T-helper 2 cell treated with Interferon-gamma antibody and Interleukin-4, amounts not matched to agents 100 ng/mL and 5 ng/mL, for 36 hours (primary cell): ENCODE measurements at regions not wholly inside any gene's neighbourhood (a gene's known extent, or its start where the extent isn't known, plus 50 kb on each side); places are given as distances from the start of the nearest gene placed in this dataset.

Source experiments
- intact Hi-C: fragments of 100-400 bp; cut with micrococcal nuclease; formaldehyde crosslinking; loops from one replicate; pipeline ENCODE4 v1.15.1; 2023

DNA sequence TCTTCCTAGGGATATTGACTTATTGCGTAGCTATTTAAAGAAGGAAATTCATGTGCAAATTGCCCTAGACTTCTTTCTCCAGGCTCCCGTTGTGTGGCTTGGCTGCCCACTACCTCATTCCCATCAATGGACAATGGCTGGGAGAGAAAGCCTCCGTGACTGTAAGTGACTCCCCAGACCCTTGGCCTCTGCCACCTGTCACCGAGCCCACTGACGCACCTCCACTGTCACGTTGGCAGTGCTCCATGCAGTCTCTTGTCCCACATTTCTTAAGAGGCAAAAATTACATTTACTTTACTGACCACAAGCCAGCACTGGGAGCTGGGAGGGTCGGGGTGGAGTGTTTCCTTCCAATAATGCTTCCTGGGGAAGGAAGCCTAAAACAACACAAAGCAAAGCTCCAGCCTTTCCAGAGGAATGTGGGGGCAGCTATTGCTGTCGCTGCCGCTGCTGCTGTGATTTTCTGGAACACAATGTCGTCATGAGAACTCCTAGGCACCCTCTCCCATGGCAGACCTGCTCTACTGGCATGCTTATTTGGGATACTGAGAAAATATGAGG is 89.7 kb upstream of the STEAP1B start:
- intact Hi-C loops = no loop called here

GRCh38 chr7:22588351-22588750 is 88.4 kb upstream of the STEAP1B start:
- intact Hi-C loops = no loop called here

DNA sequence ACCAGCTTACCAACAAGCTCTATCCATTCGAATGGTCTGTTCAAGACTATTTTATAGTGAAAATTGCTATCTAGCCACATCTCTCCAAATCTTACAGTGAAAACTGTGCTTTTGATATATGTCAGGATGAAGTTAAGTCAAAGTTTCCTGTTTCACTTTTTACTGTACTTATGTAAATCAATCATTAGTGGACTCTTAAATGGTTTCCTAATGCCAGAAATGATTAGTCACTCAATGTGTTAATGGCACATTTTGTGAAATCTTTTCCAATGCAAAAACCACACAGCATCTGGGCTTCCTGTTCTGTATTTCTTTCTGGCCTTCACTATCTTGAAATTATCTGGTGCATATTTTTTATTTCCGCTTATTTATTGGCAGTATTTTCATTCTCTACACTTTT is 87.3 kb upstream of the STEAP1B start:
- intact Hi-C loops = no loop called here

GRCh38 chr7:22586786-22587140 is 86.8 kb upstream of the STEAP1B start:
- intact Hi-C loops = no loop called here

- intact Hi-C loops = no loop called here
Measured at GRCh38 chr7:22586101-22586785, 86.3 kb upstream of the STEAP1B start.

DNA sequence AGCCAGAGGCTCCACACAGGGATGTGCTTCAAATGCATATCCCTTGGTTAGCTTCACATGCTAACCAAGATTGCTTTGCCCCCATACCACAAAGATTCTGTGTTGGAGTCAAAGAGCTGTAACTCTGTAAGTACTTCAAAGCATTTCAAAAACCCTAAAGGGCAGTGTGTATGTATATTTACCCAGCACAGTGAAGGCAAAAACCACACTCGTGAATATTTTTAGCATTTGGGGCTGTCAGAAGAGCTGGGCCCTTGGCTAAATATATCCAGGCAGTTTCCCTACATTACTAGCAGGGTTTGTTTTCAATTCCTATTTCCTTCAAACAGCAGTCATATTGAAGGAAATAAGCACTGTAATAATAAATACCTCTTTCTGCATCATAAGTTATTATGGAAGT is 84.2 kb upstream of the STEAP1B start:
- intact Hi-C loops = no loop called here

DNA sequence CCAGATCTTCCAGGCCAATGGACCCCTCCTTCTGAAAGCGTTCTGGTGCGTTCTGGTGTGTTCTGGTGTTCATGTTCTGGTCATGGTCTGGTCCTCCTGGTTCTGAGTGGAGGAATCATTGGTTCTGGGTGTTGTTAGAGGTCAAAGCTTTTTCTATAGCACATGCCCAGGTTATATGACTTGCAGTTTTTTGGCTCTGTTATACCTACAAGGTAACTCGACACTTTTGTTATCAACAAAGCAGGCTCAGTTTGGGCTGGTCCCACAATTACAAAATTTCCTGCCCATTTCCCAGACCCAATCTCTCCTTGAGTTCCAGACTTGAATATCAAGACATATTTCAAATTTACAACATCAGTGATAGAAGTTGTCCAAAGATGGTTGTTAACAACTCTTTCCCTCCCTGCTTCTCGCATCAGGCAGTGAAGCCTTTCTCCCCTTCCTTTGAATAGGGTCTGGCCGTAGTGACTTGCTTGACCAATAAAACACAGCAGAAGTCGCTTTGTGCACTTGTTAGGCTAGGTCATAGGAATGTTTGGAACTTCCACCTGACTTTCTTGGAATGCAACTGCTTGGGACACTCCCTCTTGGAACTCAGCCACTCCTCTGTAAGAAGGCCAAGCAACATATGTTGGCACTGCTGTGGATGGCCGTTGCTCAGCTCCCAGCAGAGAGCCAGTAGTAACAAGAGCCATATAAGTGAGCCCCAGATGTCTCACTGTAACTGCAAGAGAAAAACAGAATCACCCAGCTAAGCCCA is 83.1 kb upstream of the STEAP1B start:
- intact Hi-C loops = no loop called here

GRCh38 chr7:22581099-22581498 is 81.1 kb upstream of the STEAP1B start:
- intact Hi-C loops = no loop called here

GRCh38 chr7:22579961-22580360 is 80.0 kb upstream of the STEAP1B start:
- intact Hi-C loops = no loop called here

- intact Hi-C loops = no loop called here
Measured at GRCh38 chr7:22578007-22578733, 78.2 kb upstream of the STEAP1B start.

- intact Hi-C loops = no loop called here
Measured at GRCh38 chr7:22577470-22578001, 77.5 kb upstream of the STEAP1B start.

DNA sequence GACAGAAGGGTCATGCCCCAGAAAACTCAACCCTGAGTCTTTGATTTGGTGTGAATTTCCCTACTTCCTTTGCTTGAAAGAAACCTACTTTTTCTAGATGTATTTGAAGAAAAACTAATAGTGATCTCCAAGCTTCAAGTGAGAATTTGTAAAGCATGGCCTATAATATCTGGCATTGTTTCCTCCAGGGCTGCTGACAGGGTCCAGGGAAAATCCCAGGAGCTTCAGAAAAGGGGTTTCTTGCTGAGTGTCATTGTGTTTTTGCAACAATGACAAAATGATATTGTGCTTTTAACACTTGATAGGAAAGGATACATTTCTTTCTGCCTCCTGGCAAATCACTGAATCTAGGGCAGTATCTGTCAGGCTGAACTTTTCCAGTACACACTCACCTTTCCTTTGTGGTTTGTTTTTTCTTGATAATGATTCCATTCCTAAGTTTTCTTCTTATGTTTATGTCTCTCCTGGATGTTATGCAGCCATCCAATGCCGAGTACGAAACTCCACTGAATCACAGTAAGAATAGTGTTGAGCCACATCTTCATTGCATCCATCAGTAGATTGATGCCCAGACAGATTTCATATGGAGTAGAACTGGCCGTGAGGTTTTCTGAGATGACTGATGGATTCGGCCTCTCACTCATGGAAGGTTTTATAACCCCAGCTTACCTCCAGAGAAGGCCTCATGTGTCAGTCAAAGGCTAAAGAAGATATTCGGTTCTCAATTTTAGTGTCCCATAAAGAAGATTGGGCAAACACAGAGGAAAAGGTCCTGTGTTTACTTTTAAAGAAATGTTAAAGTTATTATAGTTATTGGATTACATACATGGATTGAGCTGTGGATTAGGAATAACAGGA is 76.9 kb upstream of the STEAP1B start:
- intact Hi-C loops = no loop called here

DNA sequence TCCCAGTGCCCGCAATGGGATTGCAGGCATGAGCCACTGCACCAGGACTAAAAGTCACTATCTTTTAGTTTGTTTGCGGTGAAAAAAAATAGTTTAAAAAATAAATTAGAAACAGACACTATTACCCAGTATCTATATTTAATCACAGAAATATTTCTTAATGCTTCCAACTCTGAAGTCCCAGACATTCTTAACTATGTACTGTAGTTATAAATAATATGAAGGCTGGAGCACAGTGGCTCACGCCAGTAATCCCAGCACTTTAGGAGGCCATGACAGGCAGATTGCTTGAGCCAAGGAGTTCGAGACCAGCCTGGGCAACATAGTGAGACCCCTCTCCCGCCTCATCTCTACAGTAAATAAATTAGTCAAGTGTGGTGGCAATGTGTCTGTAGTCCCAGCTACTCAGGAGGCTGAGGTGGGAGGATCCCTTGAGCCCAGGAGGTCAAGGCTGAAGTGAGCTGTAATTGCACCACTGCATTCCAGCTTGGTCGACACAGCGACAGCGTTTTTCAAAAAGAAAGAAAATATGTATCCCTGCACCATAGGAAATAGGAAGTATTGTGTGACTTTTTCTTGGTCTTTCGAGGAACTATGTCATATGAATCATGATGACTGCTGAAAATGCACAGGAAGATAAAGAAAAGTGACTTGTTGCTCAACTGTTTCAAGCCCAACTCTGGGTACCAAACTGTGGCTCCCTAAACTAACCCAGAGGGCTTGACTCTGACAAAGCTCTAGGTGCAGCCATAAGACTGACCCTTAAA is 74.9 kb upstream of the STEAP1B start:
- intact Hi-C loops = no loop called here

DNA sequence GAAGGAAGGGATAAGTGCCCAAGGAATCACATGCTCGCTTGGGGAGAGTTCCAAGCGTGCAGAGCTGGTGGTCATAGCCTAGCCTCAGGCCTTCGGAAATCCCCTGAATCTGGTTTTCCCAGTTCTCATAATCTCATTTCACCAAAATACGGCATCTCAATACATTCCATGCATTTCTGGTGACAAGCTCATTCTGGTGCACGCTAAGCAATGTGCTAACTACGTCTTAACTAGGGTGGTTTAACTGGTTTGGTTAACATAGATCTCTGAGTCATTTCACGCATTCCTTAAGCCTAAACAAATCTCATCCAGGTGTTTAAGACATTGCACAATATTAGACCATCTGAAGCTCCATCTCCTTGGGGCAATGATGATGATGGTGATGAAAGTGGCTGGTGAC is 72.9 kb upstream of the STEAP1B start:
- intact Hi-C loops = no loop called here

- intact Hi-C loops = no loop called here
Measured at GRCh38 chr7:22572292-22572691, 72.3 kb upstream of the STEAP1B start.

- intact Hi-C loops = no loop called here
Measured at GRCh38 chr7:22571766-22572165, 71.8 kb upstream of the STEAP1B start.

GRCh38 chr7:22569586-22570321 is 69.8 kb upstream of the STEAP1B start:
- intact Hi-C loops = no loop called here

DNA sequence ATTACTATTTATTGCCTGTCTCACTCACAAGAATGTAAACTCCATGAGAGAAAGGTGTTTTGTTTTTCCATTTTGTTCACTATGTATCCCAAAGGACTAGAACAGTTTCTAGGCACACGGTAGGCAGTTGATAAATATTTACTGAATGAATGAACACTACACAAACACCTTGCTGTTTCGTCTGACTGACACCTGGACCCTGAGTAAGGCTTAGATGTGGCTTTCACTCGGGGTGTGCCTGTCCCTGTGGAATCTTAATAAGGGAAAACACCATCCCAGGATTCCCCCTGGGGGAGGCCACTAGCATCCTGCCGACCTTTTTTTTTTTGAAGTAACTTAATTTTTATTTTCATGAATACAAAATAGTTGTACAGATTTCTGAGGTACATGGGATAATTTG is 66.6 kb upstream of the STEAP1B start:
- intact Hi-C loops = no loop called here

DNA sequence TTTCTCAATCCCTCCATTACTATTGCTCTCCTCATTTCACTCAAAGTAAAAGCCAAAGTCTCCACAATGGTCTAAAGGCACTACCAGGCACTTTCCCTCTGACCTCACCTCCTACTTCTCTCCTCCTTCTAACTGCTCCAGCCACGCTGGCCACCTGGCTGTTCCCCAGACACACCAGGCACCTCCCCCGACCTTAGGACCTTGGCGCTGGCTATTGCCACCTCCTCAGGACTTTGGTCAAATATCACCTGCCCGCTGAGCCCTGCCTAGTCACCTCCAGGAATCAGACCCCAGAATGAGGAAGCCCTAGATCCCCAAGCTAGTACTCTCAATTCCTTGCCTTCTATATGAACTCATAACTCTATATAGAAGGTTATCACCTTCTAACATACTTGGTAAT is 66.2 kb upstream of the STEAP1B start:
- intact Hi-C loops = no loop called here
